ENCODE measurements at regions not wholly inside any gene's neighbourhood (a gene's known extent, or its start where the extent isn't known, plus 50 kb on each side); places are given as distances from the start of the nearest gene placed in this dataset.

GRCh38 chr1:232511172-232511571, 118.8 kb downstream of the SIPA1L2 start:
- TF ChIP-seq ZFX (IDR thresholded peaks at IDR 0.05; ENCODE audit: borderline replicate concordance) (no peak), CTCF (IDR thresholded peaks at IDR 0.05) (no peak)
- no peak overlapping the region for H3K27ac ChIP-seq

DNA sequence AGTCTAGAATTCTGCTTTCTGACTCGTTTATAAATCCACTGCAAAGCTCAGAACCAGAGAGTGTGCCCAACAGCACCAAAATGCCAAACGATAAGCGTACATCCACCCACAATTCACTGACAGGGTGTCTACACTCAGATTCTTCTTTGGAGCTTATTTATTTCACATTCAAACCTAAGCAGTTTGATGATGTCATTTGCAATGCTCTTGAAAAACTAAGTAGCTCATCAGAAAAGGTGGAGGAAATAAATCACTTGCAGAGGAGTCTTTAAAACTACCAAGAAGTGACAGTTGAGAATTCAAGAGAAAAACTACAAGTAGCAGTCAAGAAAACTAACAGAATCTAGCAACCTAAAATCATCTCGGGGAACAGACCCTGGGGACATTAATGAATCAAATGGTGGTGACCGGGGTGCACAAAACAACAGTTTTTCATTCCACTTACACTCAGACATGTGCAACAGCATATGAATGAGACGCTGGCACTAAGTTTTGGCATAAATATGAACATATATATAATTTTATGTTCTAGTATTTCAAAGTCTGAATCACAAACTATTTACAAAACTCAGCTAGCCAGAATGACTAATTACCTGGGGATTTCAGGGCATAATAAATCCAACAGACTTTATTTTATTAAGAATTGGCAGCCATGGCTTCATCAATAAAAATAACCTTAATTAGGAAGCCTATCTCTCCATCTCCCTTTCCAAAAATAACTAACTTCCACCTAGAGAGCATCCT, 119.4 kb downstream of the SIPA1L2 start:
- H3K27ac ChIP-seq, result no peak overlapping the region
- TF ChIP-seq ZFX (IDR thresholded peaks at IDR 0.05; ENCODE audit: borderline replicate concordance) (no peak), CTCF (IDR thresholded peaks at IDR 0.05) (no peak)

DNA sequence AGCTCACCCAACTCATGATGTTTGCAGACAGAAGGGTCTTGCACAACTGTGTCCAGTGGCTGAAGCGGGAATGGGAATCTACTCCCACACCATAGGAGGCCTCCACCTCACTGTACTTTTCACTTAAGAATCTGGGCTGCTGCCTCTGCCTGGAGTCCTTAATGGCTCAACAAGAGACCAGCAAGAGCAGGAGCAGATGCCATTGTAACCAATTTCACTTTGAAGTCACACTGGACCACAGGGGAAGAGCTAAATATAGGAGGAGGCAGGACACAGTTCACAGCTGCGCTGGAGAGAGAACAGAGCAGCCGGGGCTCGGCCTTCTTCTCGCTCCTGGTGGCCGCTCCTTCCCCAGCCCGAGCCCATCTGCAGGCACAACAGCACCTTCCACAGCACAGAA, 120.4 kb downstream of the SIPA1L2 start:
- no peak overlapping the region for H3K27ac ChIP-seq
- TF ChIP-seq CTCF (IDR thresholded peaks at IDR 0.05) (no peak), ZFX (IDR thresholded peaks at IDR 0.05; ENCODE audit: borderline replicate concordance) (no peak)

- no peak overlapping the region for H3K27ac ChIP-seq
- TF ChIP-seq ZFX (IDR thresholded peaks at IDR 0.05; ENCODE audit: borderline replicate concordance) (no peak), CTCF (IDR thresholded peaks at IDR 0.05) (0 out of 2 replicates have a peak, but pooled peaks have one; percentile 11)
These were observed 121.7 kb downstream of the SIPA1L2 start for GRCh38 chr1:232508130-232508701.

DNA sequence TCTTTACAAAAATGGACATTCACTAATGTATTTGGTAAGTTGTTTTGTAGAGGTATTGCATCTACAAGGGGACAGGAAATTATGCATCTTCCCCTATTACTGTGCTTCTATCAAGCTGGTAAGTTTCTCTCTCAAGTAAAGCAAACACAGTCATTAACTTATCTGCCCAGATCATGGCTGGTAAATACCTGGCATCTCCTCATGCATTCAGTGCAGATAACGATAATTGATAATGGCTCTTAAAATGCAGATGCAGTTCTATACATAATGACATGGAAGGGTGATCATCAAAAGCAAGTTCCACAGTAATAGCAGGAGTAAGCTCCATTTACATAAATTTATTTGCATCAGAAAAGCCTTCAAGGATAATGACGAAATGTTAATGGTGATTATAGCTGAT, 122.4 kb downstream of the SIPA1L2 start:
- TF ChIP-seq CTCF (IDR thresholded peaks at IDR 0.05) (no peak), ZFX (IDR thresholded peaks at IDR 0.05; ENCODE audit: borderline replicate concordance) (no peak)
- no peak overlapping the region for H3K27ac ChIP-seq

- TF ChIP-seq CTCF (IDR thresholded peaks at IDR 0.05) (no peak), ZFX (IDR thresholded peaks at IDR 0.05; ENCODE audit: borderline replicate concordance) (no peak)
These were observed 124.0 kb downstream of the SIPA1L2 start for GRCh38 chr1:232505884-232506283.

DNA sequence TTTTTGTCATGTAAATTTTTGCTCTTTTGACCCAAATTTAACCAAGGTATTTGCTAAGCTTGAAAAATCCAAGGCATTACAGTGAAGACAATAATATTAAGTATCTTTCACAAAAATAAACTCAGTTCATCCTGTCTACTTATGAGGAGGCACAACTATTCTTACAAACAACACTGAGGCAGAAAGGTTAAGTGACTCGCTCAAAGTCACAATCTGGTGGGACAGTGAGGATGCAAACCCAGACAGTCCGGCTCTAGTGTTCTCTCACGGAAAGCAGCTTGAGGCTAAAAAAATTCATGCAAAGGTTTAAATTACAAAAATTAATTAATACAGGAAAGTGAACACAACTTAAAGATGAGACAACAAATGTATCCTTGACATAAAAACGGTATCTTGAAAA, 125.3 kb downstream of the SIPA1L2 start:
- no peak for TF ChIP-seq ZFX (IDR thresholded peaks at IDR 0.05; ENCODE audit: borderline replicate concordance)
- TF ChIP-seq CTCF (IDR thresholded peaks at IDR 0.05), result no peak

More at GRCh38 chr1:232505884-232506283, 124.0 kb downstream of the SIPA1L2 start:
- H3K27ac ChIP-seq, result no peak overlapping the region

More for the DNA sequence above, 125.3 kb downstream of the SIPA1L2 start:
- H3K27ac ChIP-seq, result no peak overlapping the region

Measured in 22Rv1 (cell line).